DMS114 treated with DMSO at 0.1 percent for 48 hours (cell line): ENCODE measurements at regions not wholly inside any gene's neighbourhood (a gene's known extent, or its start where the extent isn't known, plus 50 kb on each side); places are given as distances from the start of the nearest gene placed in this dataset.
"Not testable (repeated sequence)": the region's sequence is repeated elsewhere in the genome, so short reads cannot be mapped to it uniquely, and the experiment has no call there.

Experiments used
- DNase-seq: peaks from one replicate; lab custom pipeline; 2025; ENCODE audit not compliant: unreplicated experiment; lab: John Stamatoyannopoulos, UW

GRCh38 chr13:80946008-80946802, 605.3 kb upstream of the SPRY2 start:
- DNase-seq, result no peak

GRCh38 chr13:80945328-80945727, 604.4 kb upstream of the SPRY2 start:
- no peak for DNase-seq

DNA sequence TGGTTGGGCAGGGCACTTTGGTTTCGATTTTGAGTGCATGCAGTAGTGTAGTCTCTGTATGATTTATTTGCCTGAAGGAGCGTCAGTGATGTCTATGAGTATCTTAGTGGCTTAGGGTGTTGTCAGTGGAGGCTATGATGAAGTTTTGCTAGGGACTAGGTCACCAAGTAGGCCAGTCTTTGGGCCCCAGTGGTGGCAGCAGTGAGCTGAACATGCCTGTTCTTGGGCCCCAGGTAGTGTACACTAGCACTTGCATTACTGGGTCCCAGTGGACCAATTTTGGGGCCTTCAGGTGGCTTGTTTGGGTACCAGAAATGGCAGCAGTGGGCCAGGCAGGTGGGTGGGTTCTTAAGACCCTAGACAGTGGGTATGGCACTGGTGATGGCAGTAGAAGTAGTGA, 598.7 kb upstream of the SPRY2 start:
- no peak for DNase-seq

DNA sequence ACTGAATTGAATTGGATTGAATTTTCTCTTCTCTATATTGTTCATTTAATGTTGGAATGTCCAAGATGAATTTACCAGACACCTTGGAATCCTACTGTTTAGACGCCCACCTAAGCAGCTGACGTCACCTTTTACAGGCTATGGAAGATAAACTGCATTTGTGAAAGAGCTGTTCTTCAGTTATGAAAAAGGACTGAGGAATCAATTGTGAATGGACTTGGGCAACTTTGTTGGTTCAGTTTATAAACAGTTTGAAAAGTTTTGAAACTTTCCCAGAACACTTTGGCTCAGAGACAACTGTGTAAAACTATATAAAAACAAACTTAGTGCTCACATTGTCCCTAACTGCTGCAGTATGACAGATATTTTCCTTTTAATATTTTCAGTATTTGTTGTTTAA, 590.8 kb upstream of the SPRY2 start:
- no peak for DNase-seq

DNA sequence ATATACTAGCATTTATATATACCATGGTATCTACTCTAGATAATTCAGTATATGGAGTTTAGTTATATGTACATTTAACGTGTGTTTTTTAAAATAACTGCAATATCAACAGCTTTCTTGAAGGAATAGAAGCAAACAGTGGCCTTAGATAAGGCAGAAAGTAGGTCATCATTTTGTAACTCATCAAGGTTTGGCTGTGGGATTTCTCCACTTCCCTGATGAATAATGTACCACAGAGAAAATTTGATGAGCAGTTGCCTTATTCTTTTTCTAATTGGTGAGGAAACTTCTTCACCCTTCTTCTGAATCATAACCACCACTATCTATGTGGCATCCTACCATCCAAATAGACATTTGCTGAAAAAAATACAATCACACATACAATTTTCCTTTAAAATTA, 590.2 kb upstream of the SPRY2 start:
- DNase-seq, result no peak

DNA sequence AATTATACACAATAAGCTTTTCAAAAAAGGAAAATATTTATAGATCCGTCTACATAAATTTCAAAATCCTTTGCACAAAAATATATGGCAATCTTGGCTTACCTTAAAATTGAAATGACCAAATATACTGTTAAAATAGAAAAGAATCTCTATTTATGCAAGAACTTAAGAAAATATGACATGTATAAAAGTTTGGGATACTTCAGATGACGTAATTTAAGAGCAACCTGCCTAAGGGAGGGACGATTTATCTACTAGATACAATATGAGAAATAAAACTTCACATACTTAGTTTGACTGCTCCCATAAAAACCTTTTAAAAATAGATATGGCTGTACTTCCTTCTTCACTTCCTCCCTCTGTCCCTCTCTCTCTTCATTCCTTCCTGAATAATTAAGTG, 587.3 kb upstream of the SPRY2 start:
- no peak for DNase-seq

DNA sequence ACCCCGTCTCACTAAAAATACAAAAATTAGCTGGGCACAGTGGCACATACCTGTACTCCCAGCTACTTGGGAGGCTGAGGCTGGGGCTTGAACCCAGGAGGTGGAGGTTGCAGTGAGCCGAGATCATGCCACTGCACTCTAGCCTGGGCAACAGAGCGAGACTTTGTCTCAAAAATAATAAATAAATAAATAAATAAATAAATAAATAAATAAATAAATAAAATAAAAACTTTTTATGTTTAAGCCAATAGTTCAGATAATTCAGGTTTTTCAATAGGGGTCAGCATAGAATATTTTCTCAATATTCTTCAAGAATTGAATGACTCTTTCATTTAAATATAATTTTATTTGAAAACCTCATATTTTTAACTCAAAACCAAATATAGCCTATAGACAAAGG, 585.1 kb upstream of the SPRY2 start:
- not testable (repeated sequence) for DNase-seq

- DNase-seq, result no peak
These were observed 583.7 kb upstream of the SPRY2 start for GRCh38 chr13:80924596-80924995.

DNA sequence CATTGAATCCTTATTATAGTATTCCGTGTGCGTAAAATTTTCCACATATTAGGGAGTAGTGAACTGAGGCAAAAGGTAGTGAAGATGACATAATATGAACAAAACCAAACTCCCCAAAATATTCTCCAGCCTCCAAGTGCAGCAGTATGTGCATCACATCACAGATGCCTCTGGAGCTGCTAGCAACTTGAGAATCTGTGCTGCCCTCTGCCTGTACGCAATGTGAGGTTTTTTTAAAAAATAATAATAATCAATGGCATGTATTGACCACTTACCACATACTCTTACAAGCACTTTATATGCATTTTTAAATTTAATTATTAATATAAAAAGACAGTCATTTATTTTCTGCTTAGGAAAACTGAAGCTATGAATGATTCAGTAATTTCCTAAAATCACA, 583.0 kb upstream of the SPRY2 start:
- DNase-seq, result no peak

DNA sequence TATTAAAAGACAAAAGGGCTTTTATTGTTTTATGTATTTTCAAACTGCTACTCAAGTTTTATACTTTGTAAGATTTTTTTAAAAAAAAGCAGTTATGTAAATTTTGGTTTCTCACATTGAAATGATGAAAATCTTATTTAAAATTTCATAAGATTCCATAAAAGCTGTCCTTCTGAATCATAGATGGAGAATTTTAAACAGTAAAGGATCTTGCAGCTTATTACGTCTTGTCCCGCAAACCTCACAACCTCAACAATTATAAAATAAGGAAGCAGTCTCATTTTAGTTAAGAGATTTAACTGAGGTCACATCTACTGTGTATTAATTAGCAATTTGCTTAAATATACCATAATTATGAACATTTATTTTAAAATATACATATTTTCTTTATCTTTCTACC, 581.0 kb upstream of the SPRY2 start:
- DNase-seq, result no peak

GRCh38 chr13:80921541-80921940, 580.6 kb upstream of the SPRY2 start:
- DNase-seq, result no peak

DNA sequence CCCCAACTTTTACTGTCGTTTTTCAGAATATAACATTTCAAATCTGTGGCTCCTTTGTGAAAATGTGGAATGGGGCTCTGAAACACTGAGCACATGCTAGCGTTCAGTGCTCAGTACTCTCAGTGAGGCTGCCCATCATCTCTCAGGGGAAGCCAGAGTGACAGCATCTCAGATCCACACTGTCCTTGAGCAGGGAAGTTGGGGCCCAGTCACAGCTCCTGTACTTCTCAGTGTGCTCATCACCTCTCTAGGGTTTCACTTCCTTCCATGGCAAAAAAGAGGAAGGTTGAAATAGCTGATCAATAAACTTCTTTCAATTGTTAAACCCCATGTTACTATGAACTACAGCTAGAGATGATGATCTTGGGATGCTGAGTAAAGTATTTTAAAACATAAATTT, 565.9 kb upstream of the SPRY2 start:
- DNase-seq, result no peak

GRCh38 chr13:80904386-80904785, 563.5 kb upstream of the SPRY2 start:
- no peak for DNase-seq

DNA sequence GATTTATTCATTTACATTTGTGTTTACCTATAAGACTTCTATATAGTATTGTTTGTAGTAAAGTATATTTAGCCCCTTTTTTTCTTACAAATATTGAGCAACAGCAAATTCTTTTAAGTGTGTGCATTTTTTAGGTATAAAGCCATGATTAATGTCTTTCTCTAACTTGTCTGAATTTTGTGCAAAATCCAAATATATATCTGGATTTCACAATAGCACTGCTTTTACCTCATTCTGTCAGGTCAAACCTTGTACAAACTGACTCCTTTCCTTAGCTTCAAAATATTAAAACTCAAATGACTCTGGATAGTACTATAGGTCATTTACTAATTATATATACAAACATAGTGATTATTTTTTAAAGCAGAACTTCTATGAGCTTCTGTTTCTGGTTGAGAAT, 563.0 kb upstream of the SPRY2 start:
- no peak for DNase-seq

- DNase-seq, result no peak
These were observed 560.6 kb upstream of the SPRY2 start for GRCh38 chr13:80901530-80901929.

DNA sequence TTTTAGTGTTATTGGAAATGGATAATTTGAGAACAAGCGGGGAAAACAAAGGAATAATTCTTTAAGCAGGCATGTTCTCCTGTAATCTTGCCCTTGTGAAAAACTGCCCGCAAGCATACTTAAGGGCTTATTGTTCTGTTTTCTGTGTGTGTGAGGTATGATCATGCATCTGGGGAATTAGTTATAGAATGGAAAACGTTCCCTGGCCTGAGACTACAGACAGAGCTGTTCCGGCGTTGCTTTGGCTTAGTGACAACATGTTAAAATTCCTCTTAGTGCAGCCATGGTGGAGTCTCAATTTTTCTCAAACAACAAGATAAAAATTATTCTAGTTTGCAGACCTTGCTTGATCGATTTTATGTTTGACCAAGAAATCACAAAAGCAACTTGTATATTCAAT, 560.2 kb upstream of the SPRY2 start:
- DNase-seq, result no peak

DNA sequence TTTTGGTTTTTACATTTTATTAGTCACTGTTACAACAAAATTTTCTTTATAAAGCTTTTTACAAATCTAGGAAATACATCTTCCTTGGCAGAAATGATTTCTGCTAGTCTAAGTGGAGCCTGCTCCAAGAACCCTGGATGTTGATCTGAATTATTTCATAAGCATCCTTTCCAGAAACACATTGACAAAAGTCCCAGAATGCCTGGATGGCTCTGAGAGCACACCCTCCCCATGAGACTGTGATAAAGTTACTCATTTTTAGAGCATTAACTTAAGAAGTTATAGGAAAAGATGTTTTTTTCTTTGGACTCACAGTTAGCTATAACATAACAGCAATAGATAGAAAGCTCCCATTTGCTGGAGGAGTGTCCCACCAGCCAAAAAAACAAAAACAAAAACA, 559.6 kb upstream of the SPRY2 start:
- no peak for DNase-seq

DNA sequence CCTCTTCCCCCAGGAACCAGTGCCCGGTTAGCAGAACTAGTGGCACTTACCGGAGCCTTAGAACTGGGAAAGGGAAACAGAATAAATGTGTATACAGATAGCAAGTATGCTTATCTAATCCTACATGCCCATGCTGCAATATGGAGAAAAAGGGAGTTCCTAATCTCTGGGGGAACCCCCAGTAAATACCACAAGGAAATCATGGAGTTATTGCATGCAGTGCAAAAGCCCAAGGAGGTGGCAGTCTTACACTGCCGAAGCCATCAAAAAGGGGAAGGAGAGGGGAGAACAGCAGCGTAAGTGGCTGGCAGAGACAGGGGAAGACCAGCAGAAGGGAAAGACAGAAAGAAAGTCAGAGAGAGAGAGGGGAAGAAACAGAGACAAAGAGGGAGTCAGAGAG, 556.7 kb upstream of the SPRY2 start:
- DNase-seq, result not testable (repeated sequence)

GRCh38 chr13:80894917-80895316, 554.0 kb upstream of the SPRY2 start:
- no peak for DNase-seq

GRCh38 chr13:80889829-80890228, 548.9 kb upstream of the SPRY2 start:
- no peak for DNase-seq

DNA sequence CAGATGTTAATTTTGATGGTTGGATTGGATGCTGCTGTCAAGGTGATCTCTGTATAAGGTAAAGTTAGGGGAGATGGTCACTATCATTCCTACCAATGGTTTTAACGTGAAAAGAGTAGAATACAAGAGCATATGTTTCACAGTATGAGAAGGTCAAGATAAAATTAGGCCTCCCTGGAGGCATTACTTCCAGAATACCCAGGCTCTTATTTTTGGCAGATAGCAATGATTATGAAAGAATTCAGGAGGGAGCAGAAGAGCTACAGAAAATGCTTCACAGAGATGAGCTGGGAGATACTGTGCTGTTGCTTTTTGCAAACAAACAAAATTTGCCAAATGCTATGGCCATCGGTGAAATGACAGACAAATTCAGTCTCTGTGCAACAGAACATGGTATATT, 547.5 kb upstream of the SPRY2 start:
- DNase-seq, result no peak

DNA sequence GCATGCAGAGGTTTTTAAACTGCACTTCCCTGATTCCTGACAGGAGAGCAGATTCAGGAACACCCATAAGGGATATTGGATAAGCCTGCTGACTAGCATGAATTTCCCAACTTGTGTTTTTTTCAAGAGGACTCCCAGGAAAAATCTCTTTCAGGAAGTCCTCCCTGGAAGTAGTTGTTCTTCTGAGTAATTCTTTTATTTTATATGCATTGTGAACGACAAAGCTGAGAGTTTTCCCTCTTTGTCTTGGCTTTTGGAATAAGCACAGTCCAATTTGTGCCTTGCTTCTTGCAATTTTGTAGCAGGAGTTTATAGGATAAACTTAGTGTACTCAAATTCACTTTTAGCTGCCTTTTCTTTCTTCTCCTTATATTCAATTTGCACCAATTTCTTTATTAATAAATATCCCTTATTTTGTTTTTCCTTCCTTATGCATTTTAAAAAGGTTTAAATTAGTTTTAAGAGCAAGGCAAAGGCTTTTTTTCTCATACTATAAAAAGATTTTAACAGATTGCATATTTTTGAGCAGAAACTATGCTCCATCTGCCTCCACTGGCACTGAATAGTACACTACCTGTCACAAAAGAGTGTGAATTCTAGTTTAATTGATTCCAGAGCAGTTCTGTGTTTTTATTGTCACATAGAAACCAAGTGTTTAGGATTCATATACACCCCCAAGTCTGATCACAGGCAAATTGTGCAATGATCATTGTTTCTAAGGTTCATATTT, 543.3 kb upstream of the SPRY2 start:
- DNase-seq, result no peak

- DNase-seq, result no peak
These were observed 542.6 kb upstream of the SPRY2 start for GRCh38 chr13:80883545-80883944.
